ENCODE measurements at regions not wholly inside any gene's neighbourhood (a gene's known extent, or its start where the extent isn't known, plus 50 kb on each side); places are given as distances from the start of the nearest gene placed in this dataset.

- DNase-seq = no peak
These were observed 542.9 kb downstream of the EFNA5 start for GRCh38 chr5:107127878-107128277.

- no peak for DNase-seq
These were observed 544.4 kb downstream of the EFNA5 start for GRCh38 chr5:107126341-107126740.

GRCh38 chr5:107124376-107124775 lies 546.4 kb downstream of the EFNA5 start:
- no peak for DNase-seq

GRCh38 chr5:107123014-107123413 lies 547.7 kb downstream of the EFNA5 start:
- no peak for DNase-seq

- no peak for DNase-seq
These were observed 548.8 kb downstream of the EFNA5 start for GRCh38 chr5:107121793-107122519.

GRCh38 chr5:107119656-107120055 lies 551.1 kb downstream of the EFNA5 start:
- DNase-seq = no peak

- no peak for DNase-seq
These were observed 552.3 kb downstream of the EFNA5 start for GRCh38 chr5:107118184-107119019.

- no peak for DNase-seq
These were observed 558.5 kb downstream of the EFNA5 start for GRCh38 chr5:107112216-107112615.

- DNase-seq = no peak
These were observed 566.4 kb downstream of the EFNA5 start for GRCh38 chr5:107104040-107104995.

- DNase-seq = no peak
These were observed 567.2 kb downstream of the EFNA5 start for GRCh38 chr5:107103522-107103921.

- DNase-seq = no peak
These were observed 570.6 kb downstream of the EFNA5 start for GRCh38 chr5:107100121-107100520.

GRCh38 chr5:107099506-107099905 lies 571.2 kb downstream of the EFNA5 start:
- no peak for DNase-seq

GRCh38 chr5:107092695-107093094 lies 578.0 kb downstream of the EFNA5 start:
- no peak for DNase-seq

- no peak for DNase-seq
These were observed 580.2 kb downstream of the EFNA5 start for GRCh38 chr5:107090506-107090905.

GRCh38 chr5:107088907-107089306 lies 581.8 kb downstream of the EFNA5 start:
- no peak for DNase-seq

GRCh38 chr5:107085572-107085971 lies 585.2 kb downstream of the EFNA5 start:
- no peak for DNase-seq

- DNase-seq = no peak
These were observed 595.7 kb downstream of the EFNA5 start for GRCh38 chr5:107074996-107075395.

- DNase-seq = no peak
These were observed 597.8 kb downstream of the EFNA5 start for GRCh38 chr5:107072967-107073366.

- DNase-seq = no peak
These were observed 598.3 kb downstream of the EFNA5 start for GRCh38 chr5:107072440-107072839.

- DNase-seq = no peak
These were observed 602.0 kb downstream of the EFNA5 start for GRCh38 chr5:107068782-107069181.

GRCh38 chr5:107067395-107067794 lies 603.3 kb downstream of the EFNA5 start:
- no peak for DNase-seq

GRCh38 chr5:107063511-107063910 lies 607.2 kb downstream of the EFNA5 start:
- DNase-seq = no peak

GRCh38 chr5:107058803-107059202 lies 611.9 kb downstream of the EFNA5 start:
- DNase-seq = no peak
